H1 (cell line): ENCODE measurements at regions not wholly inside any gene's neighbourhood (a gene's known extent, or its start where the extent isn't known, plus 50 kb on each side); places are given as distances from the start of the nearest gene placed in this dataset.

Experiments used
- FOSL1 ChIP-seq: IDR thresholded peaks from 2 replicates; pipeline ENCODE4 v1.6.1; 2011; ENCODE audit warnings: mild to moderate bottlenecking, low read depth, low read length, moderate library complexity; ENCODE audit not compliant: insufficient read depth
- GABPA ChIP-seq: IDR thresholded peaks from 2 replicates; pipeline ENCODE4 v1.6.1; 2011; ENCODE audit warnings: mild to moderate bottlenecking, low read length, moderate library complexity, borderline replicate concordance; ENCODE audit not compliant: insufficient read depth
- KDM4A ChIP-seq: IDR thresholded peaks from one replicate; pipeline ENCODE4 v1.7.1; 2012; ENCODE audit warnings: low read depth, mild to moderate bottlenecking, moderate library complexity, low read length, inconsistent platforms; ENCODE audit not compliant: severe bottlenecking
- SIX5 ChIP-seq: IDR thresholded peaks from 2 replicates; pipeline ENCODE4 v1.6.1; 2011; ENCODE audit warnings: mild to moderate bottlenecking, low read depth, low read length
- TF ChIP-seq, protein P1 (sequence below): fragments of 300-600 bp; sonication (generic); IDR thresholded peaks from 2 replicates; pipeline ENCODE4 v1.7.1; 2012; ENCODE audit warnings: low read length, moderate library complexity, mild to moderate bottlenecking, inconsistent platforms; ENCODE audit not compliant: insufficient replicate concordance

DNA sequence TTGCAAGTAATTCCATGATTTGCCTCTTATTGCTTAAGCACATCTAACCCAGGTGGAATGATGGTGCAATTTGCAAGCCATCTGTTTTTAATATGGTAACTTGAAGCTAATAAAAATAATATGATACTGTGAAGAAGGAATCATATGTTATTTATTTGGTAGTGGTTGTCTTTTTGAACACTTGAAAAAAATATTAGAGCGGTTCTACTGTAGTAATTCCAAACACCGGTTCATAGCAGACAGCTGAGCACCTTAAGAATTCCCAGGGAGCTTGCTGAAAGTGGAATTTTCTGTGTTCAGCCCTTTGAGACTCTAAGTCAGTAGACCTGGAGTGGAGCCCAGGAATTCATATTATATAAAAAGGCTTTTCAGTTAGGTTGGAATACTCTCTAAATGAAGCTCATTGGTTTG is 687.4 kb downstream of the EDEM1 start (continued):
- TF ChIP-seq, protein P1, sequence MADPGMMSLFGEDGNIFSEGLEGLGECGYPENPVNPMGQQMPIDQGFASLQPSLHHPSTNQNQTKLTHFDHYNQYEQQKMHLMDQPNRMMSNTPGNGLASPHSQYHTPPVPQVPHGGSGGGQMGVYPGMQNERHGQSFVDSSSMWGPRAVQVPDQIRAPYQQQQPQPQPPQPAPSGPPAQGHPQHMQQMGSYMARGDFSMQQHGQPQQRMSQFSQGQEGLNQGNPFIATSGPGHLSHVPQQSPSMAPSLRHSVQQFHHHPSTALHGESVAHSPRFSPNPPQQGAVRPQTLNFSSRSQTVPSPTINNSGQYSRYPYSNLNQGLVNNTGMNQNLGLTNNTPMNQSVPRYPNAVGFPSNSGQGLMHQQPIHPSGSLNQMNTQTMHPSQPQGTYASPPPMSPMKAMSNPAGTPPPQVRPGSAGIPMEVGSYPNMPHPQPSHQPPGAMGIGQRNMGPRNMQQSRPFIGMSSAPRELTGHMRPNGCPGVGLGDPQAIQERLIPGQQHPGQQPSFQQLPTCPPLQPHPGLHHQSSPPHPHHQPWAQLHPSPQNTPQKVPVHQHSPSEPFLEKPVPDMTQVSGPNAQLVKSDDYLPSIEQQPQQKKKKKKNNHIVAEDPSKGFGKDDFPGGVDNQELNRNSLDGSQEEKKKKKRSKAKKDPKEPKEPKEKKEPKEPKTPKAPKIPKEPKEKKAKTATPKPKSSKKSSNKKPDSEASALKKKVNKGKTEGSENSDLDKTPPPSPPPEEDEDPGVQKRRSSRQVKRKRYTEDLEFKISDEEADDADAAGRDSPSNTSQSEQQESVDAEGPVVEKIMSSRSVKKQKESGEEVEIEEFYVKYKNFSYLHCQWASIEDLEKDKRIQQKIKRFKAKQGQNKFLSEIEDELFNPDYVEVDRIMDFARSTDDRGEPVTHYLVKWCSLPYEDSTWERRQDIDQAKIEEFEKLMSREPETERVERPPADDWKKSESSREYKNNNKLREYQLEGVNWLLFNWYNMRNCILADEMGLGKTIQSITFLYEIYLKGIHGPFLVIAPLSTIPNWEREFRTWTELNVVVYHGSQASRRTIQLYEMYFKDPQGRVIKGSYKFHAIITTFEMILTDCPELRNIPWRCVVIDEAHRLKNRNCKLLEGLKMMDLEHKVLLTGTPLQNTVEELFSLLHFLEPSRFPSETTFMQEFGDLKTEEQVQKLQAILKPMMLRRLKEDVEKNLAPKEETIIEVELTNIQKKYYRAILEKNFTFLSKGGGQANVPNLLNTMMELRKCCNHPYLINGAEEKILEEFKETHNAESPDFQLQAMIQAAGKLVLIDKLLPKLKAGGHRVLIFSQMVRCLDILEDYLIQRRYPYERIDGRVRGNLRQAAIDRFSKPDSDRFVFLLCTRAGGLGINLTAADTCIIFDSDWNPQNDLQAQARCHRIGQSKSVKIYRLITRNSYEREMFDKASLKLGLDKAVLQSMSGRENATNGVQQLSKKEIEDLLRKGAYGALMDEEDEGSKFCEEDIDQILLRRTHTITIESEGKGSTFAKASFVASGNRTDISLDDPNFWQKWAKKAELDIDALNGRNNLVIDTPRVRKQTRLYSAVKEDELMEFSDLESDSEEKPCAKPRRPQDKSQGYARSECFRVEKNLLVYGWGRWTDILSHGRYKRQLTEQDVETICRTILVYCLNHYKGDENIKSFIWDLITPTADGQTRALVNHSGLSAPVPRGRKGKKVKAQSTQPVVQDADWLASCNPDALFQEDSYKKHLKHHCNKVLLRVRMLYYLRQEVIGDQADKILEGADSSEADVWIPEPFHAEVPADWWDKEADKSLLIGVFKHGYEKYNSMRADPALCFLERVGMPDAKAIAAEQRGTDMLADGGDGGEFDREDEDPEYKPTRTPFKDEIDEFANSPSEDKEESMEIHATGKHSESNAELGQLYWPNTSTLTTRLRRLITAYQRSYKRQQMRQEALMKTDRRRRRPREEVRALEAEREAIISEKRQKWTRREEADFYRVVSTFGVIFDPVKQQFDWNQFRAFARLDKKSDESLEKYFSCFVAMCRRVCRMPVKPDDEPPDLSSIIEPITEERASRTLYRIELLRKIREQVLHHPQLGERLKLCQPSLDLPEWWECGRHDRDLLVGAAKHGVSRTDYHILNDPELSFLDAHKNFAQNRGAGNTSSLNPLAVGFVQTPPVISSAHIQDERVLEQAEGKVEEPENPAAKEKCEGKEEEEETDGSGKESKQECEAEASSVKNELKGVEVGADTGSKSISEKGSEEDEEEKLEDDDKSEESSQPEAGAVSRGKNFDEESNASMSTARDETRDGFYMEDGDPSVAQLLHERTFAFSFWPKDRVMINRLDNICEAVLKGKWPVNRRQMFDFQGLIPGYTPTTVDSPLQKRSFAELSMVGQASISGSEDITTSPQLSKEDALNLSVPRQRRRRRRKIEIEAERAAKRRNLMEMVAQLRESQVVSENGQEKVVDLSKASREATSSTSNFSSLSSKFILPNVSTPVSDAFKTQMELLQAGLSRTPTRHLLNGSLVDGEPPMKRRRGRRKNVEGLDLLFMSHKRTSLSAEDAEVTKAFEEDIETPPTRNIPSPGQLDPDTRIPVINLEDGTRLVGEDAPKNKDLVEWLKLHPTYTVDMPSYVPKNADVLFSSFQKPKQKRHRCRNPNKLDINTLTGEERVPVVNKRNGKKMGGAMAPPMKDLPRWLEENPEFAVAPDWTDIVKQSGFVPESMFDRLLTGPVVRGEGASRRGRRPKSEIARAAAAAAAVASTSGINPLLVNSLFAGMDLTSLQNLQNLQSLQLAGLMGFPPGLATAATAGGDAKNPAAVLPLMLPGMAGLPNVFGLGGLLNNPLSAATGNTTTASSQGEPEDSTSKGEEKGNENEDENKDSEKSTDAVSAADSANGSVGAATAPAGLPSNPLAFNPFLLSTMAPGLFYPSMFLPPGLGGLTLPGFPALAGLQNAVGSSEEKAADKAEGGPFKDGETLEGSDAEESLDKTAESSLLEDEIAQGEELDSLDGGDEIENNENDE, result no peak
- TF ChIP-seq FOSL1 (no peak), SIX5 (no peak), GABPA (no peak), KDM4A (no peak)
